ENCODE measurements at regions not wholly inside any gene's neighbourhood (a gene's known extent, or its start where the extent isn't known, plus 50 kb on each side); places are given as distances from the start of the nearest gene placed in this dataset.

- no TSS peak for BruUV-seq (replicated peaks)
- intact Hi-C loops (cut with micrococcal nuclease): loop anchor here (10.0 kb wide), 1 partner anchor 305 kb away; no protein-coding TSS in a partner anchor
- RAD21 ChIA-PET (ENCODE audit: low non-redundant PET in 1 of 2, low total read pairs in 2 of 2, uncharacterized antibody in 2 of 2, unreplicated experiment in 2 of 2): no interaction called here
These were observed 388.4 kb downstream of the BCOR start for GRCh38 chrX:39709364-39709763.

DNA sequence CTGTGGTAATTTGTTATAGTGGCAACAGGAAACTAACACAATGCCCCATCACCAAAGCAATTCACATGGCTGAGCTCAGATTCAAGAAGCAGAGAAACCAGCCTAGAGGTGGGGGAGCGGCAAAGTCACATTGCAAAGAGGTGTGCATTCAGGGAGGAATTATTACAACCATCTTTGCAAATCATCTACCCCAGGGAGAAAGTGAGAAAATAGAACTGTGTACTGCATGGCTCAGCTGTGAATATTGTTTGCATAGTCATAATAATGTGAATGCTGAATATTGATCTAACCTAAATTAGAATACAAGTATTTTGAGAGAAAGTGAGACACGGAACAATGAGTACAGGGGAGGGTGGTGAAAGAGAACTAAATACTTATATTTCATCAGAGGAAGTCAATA lies 387.9 kb downstream of the BCOR start:
- CTCF ChIA-PET: no interaction called here
- Histone ChIP-seq H3K9me2 (ENCODE audit: insufficient read depth) (no peaks in the 10 kb centered on the region), H3K4me3 (replicated peaks in 1 of 2; ENCODE audit: low read depth in 1 of 2, low read length in 2 of 2) (no peak overlapping the region), H3K4me1 (ENCODE audit: control insufficient read depth in 1 of 2, insufficient read depth in 2 of 2, low read length in 2 of 2) (peaks cover 0 to 7% of the 10 kb centered on the region in 2 experiments; a peak in 2 of 4 replicates), H3K36me3 (ENCODE audit: control insufficient read depth in 1 of 2, insufficient read depth in 2 of 2, low read length in 2 of 2) (no peaks in the 10 kb centered on the region), H3K79me2 (ENCODE audit: insufficient read depth, low read length) (no peaks in the 10 kb centered on the region), H2AFZ (ENCODE audit: low read depth, low read length, poor library complexity, severe bottlenecking) (no peak overlapping the region), H4K20me1 (ENCODE audit: insufficient read depth) (no peaks in the 10 kb centered on the region), H3K4me2 (ENCODE audit: low read length) (no peak overlapping the region), H3K27me3 (ENCODE audit: insufficient read depth, low read length) (no peaks in the 10 kb centered on the region), H3K9me3 (ENCODE audit: control insufficient read depth in 1 of 2, insufficient read depth in 1 of 2, low read depth in 1 of 2, low read length in 2 of 2) (no peaks in the 10 kb centered on the region), H3K27ac (ENCODE audit: low read depth, low read length) (no peak overlapping the region), H3K9ac (ENCODE audit: low read length) (no peak overlapping the region)
- no TSS peak for BruUV-seq (replicated peaks)
- ATAC-seq: no peak
- no peak for TF ChIP-seq SRF (IDR thresholded peaks at IDR 0.05; ENCODE audit: low read depth)
- no peak for TF ChIP-seq TCF7L2 (IDR thresholded peaks at IDR 0.05; ENCODE audit: borderline replicate concordance, extremely low read depth, insufficient read depth, insufficient read length)
- TF ChIP-seq EZH2 (IDR thresholded peaks at IDR 0.05): no peak
- no peak for TF ChIP-seq MAX (IDR thresholded peaks at IDR 0.05)
- TF ChIP-seq CEBPB (IDR thresholded peaks at IDR 0.05; ENCODE audit: low read depth): no peak
- no peak for TF ChIP-seq SIN3A (IDR thresholded peaks at IDR 0.05; ENCODE audit: low read depth)
- no peak for TF ChIP-seq POLR2AphosphoS5 (IDR thresholded peaks at IDR 0.05; ENCODE audit: low read depth, low read length)
- no peak for TF ChIP-seq POLR2A (IDR thresholded peaks at IDR 0.05; ENCODE audit: borderline replicate concordance, extremely low read depth, insufficient read depth, insufficient read length)
- TF ChIP-seq YY1 (IDR thresholded peaks at IDR 0.05; ENCODE audit: extremely low read depth, insufficient replicate concordance, low read depth, low read length): no peak
- no peak for TF ChIP-seq CTCF (IDR thresholded peaks at IDR 0.05 in 2 of 3, conservative IDR thresholded peaks at IDR 0.05 in 1 of 3; ENCODE audit: borderline replicate concordance in 1 of 3, insufficient read depth in 1 of 3, low read depth in 2 of 3, low read length in 2 of 3)
- TF ChIP-seq SP1 (IDR thresholded peaks at IDR 0.05; ENCODE audit: low read depth): no peak
- no peak for TF ChIP-seq ELF1 (IDR thresholded peaks at IDR 0.05; ENCODE audit: borderline replicate concordance, low read depth)
- TF ChIP-seq ZFX (IDR thresholded peaks at IDR 0.05): no peak
- no peak for TF ChIP-seq RAD21 (IDR thresholded peaks at IDR 0.05; ENCODE audit: low read depth)
- TF ChIP-seq FOSL1 (IDR thresholded peaks at IDR 0.05; ENCODE audit: low read depth): no peak
- TF ChIP-seq, protein P1, sequence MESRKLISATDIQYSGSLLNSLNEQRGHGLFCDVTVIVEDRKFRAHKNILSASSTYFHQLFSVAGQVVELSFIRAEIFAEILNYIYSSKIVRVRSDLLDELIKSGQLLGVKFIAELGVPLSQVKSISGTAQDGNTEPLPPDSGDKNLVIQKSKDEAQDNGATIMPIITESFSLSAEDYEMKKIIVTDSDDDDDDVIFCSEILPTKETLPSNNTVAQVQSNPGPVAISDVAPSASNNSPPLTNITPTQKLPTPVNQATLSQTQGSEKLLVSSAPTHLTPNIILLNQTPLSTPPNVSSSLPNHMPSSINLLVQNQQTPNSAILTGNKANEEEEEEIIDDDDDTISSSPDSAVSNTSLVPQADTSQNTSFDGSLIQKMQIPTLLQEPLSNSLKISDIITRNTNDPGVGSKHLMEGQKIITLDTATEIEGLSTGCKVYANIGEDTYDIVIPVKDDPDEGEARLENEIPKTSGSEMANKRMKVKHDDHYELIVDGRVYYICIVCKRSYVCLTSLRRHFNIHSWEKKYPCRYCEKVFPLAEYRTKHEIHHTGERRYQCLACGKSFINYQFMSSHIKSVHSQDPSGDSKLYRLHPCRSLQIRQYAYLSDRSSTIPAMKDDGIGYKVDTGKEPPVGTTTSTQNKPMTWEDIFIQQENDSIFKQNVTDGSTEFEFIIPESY (IDR thresholded peaks at IDR 0.05; ENCODE audit: extremely low read depth, insufficient replicate concordance, low read length): no peak
- POLR2A ChIA-PET: no interaction called here
- DNase-seq (ENCODE audit: low read depth, low spot score): no peak
- RAD21 ChIA-PET (ENCODE audit: low non-redundant PET in 1 of 2, low total read pairs in 2 of 2, uncharacterized antibody in 2 of 2, unreplicated experiment in 2 of 2): no interaction called here
- intact Hi-C loops (cut with micrococcal nuclease): loop anchor here (10.0 kb wide), 1 partner anchor 305 kb away; no protein-coding TSS in a partner anchor

More at GRCh38 chrX:39709364-39709763, 388.4 kb downstream of the BCOR start:
- Histone ChIP-seq H3K79me2 (ENCODE audit: insufficient read depth, low read length) (no peaks in the 10 kb centered on the region), H3K4me3 (replicated peaks in 1 of 2; ENCODE audit: low read depth in 1 of 2, low read length in 2 of 2) (no peak overlapping the region), H4K20me1 (ENCODE audit: insufficient read depth) (no peaks in the 10 kb centered on the region), H3K9me3 (ENCODE audit: control insufficient read depth in 1 of 2, insufficient read depth in 1 of 2, low read depth in 1 of 2, low read length in 2 of 2) (no peaks in the 10 kb centered on the region), H3K9me2 (ENCODE audit: insufficient read depth) (no peaks in the 10 kb centered on the region), H3K27me3 (ENCODE audit: insufficient read depth, low read length) (no peaks in the 10 kb centered on the region), H3K4me2 (ENCODE audit: low read length) (no peak overlapping the region), H3K27ac (ENCODE audit: low read depth, low read length) (no peak overlapping the region), H3K9ac (ENCODE audit: low read length) (no peak overlapping the region), H2AFZ (ENCODE audit: low read depth, low read length, poor library complexity, severe bottlenecking) (no peak overlapping the region), H3K36me3 (ENCODE audit: control insufficient read depth in 1 of 2, insufficient read depth in 2 of 2, low read length in 2 of 2) (no peaks in the 10 kb centered on the region), H3K4me1 (ENCODE audit: control insufficient read depth in 1 of 2, insufficient read depth in 2 of 2, low read length in 2 of 2) (peaks cover 0 to 7% of the 10 kb centered on the region in 2 experiments; a peak in 2 of 4 replicates)
- DNase-seq (ENCODE audit: low read depth, low spot score) (no peak), ATAC-seq (no peak)
- TF ChIP-seq EGR1 (IDR thresholded peaks at IDR 0.05; ENCODE audit: low read depth): no peak
- no peak for TF ChIP-seq EZH2 (IDR thresholded peaks at IDR 0.05)
- POLR2A ChIA-PET: no interaction called here
- CTCF ChIA-PET: no interaction called here

Measured in HCT116 (cell line).